Thyroid gland (tissue), 4 donors: ENCODE measurements at regions not wholly inside any gene's neighbourhood (a gene's known extent, or its start where the extent isn't known, plus 50 kb on each side); places are given as distances from the start of the nearest gene placed in this dataset.

Experiments
- DNase-seq, 2 donors: peaks; one replicate each; pipeline ENCODE4 v3.0.0-alpha.2; 2019
- H3K27ac ChIP-seq, 3 donors: fragments of 200-600 bp; sonication (generic); 1 replicate in 2 of 3; 2 replicates in 1 of 3; pipeline ENCODE4 v1.5.1; 2016 to 2019; ENCODE audit warnings: mild to moderate bottlenecking in 1 of 3, moderate library complexity in 1 of 3
- H3K27me3 ChIP-seq: fragments of 200-600 bp; sonication (generic); one replicate; pipeline ENCODE4 v1.5.1; 2019
- H3K36me3 ChIP-seq, 2 donors: fragments of 200-600 bp; sonication (generic); one replicate each; pipeline ENCODE4 v1.5.1; 2016 to 2019
- H3K4me1 ChIP-seq, 2 donors: fragments of 200-600 bp; sonication (generic); one replicate each; pipeline ENCODE4 v1.5.1; 2017 to 2019
- H3K4me3 ChIP-seq, 3 donors: fragments of 200-600 bp; sonication (generic); replicated peaks in 1 of 3; 1 replicate in 2 of 3; 2 replicates in 1 of 3; pipeline ENCODE4 v1.5.1; 2016; ENCODE audit warnings: mild to moderate bottlenecking in 1 of 3
- H3K9me3 ChIP-seq: fragments of 200-600 bp; sonication (generic); one replicate; pipeline ENCODE4 v1.5.1; 2017
- POLR2A ChIP-seq, 2 donors: fragments of 450-650 bp; IDR thresholded peaks; one replicate each; pipeline ENCODE4 v1.6.1; 2017; ENCODE audit warnings: antibody characterized with exemption in 2 of 2, mild to moderate bottlenecking in 2 of 2, moderate library complexity in 1 of 2
- whole genome bisulfite sequencing, 2 donors: methylation state at CpG; one replicate each; pipeline ENCODE4 v1.1.5; 2017; 5-methylcytosine and 5-hydroxymethylcytosine counted together
- intact Hi-C: fragments of 100-400 bp; cut with DNase I; formaldehyde crosslinking; loops from one replicate; pipeline ENCODE4 v1.15.1; 2023
- TF ChIP-seq, protein P1 (sequence below), 6 experiments: fragments of 200-600 bp in 3 of 6; fragments of 450-650 bp in 3 of 6; sonication (generic) in 3 of 6; IDR thresholded peaks; one replicate each; pipeline ENCODE4 v1.5.1; 2016 to 2019; ENCODE audit warnings: antibody characterized with exemption in 6 of 6, mild to moderate bottlenecking in 2 of 6, inconsistent platforms in 1 of 6, moderate library complexity in 1 of 6

DNA sequence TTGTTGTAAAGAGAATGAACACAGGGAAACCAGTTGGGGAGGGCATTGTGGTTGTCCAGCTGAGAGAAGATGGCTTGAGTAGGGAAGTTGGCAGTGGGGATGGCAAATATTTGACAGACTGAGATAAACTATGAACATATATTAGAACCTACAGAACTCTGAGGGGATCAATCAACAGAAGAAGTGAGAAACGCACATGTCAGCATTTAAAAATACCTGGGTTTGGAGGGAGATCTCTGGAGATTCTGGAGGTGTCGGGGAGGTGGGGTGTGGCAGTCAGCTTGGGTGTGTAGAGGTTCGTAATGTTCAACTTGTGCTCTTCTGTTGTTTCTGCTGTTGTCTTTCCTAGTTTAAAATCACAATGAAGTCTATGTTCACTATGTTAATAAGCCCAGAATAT lies 517.8 kb downstream of the AACS start:
- Histone ChIP-seq H3K27ac (no peak overlapping the region), H3K4me3 (no peak overlapping the region), H3K27me3 (no peaks in the 10 kb centered on the region), H3K9me3 (no peaks in the 10 kb centered on the region), H3K36me3 (no peaks in the 10 kb centered on the region), H3K4me1 (no peaks in the 10 kb centered on the region)
- no peak for DNase-seq
- intact Hi-C loops, result no loop called here
- WGBS, 2 donors, result 84 to 87% methylated on average over 3 of the region's 3 CpGs
- no peak for TF ChIP-seq POLR2A (IDR thresholded peaks at IDR 0.05)
- TF ChIP-seq, protein P1, sequence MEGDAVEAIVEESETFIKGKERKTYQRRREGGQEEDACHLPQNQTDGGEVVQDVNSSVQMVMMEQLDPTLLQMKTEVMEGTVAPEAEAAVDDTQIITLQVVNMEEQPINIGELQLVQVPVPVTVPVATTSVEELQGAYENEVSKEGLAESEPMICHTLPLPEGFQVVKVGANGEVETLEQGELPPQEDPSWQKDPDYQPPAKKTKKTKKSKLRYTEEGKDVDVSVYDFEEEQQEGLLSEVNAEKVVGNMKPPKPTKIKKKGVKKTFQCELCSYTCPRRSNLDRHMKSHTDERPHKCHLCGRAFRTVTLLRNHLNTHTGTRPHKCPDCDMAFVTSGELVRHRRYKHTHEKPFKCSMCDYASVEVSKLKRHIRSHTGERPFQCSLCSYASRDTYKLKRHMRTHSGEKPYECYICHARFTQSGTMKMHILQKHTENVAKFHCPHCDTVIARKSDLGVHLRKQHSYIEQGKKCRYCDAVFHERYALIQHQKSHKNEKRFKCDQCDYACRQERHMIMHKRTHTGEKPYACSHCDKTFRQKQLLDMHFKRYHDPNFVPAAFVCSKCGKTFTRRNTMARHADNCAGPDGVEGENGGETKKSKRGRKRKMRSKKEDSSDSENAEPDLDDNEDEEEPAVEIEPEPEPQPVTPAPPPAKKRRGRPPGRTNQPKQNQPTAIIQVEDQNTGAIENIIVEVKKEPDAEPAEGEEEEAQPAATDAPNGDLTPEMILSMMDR (IDR thresholded peaks at IDR 0.05), result no peak

DNA sequence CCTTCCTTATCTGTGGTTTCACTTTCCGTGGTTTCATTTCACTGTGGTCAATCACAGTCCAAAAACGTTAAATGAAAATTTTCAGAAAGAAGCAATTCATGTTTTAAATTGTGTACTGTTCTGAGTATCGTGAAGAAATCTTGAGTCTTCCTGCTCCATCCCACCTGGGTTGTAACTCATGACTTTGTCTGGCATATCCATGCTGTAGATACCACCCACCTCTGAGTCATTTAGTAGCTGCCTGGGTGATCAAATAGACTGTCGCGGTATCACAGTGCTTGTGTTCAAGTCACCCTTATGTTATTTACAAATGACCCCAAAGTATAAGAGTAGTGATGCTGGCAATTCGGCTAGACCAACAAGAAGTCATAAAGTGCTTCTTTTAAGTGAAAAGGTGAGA lies 521.2 kb downstream of the AACS start:
- Histone ChIP-seq H3K27ac (no peak overlapping the region), H3K36me3 (no peaks in the 10 kb centered on the region), H3K4me1 (no peaks in the 10 kb centered on the region), H3K9me3 (no peaks in the 10 kb centered on the region), H3K27me3 (no peaks in the 10 kb centered on the region), H3K4me3 (no peak overlapping the region)
- TF ChIP-seq, protein P1 (IDR thresholded peaks at IDR 0.05), result no peak
- TF ChIP-seq POLR2A (IDR thresholded peaks at IDR 0.05), result no peak
- intact Hi-C loops, result no loop called here
- 76 to 85% methylated on average over 6 of the region's 6 CpGs for WGBS, 2 donors
- DNase-seq, result no peak

DNA sequence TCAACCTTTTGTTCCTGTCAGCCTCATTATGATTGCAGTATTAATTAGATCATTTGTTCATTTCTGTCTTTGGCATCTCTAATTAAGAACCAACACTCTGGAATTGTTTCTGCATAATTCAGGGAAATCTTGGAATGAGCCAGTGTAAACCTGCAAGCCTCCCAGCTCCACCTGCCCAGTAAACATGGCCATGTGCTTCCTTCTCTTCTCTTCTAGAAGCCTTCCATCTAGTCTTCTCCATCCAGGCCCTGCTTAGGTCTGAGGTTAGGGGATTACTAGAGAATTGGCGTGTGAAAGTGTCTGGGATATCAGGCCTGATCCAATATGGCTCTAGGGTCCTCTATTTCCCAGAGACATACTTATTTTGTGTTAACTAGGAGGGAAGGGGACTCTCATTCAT lies 528.0 kb downstream of the AACS start:
- no peak overlapping the region for H3K4me3 ChIP-seq
- intact Hi-C loops, result no loop called here
- no peak overlapping the region for H3K27ac ChIP-seq
- H3K9me3 ChIP-seq, result no peaks in the 10 kb centered on the region
- DNase-seq, result no peak
- H3K4me1 ChIP-seq, result no peaks in the 10 kb centered on the region
- WGBS, 2 donors, result 45 to 91% methylated on average over 1 of the region's 1 CpG
- TF ChIP-seq POLR2A (IDR thresholded peaks at IDR 0.05), result no peak
- TF ChIP-seq, protein P1 (IDR thresholded peaks at IDR 0.05), result no peak
- no peaks in the 10 kb centered on the region for H3K27me3 ChIP-seq
- H3K36me3 ChIP-seq, result no peaks in the 10 kb centered on the region

DNA sequence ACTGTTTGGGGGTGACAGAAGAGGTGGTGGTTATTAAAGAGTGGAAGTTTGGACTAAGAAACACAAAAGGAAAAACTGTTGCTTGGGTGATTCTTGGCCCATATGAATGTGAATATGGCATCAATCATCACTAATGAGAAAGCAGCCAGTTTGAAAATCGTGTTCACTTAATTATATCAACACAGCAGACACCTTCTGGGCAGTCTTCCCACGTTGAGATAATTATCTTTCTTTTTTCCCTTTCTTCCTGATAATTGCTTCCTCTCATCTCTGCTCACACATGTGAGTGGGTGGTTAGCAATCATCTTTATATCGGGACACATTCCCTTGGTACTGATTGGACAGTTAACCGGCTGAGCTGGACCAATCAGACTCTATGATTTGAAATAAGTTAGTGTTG lies 539.7 kb downstream of the AACS start:
- H3K36me3 ChIP-seq, result no peaks in the 10 kb centered on the region
- 58 to 64% methylated on average over 4 of the region's 4 CpGs for whole genome bisulfite sequencing, 2 donors

DNA sequence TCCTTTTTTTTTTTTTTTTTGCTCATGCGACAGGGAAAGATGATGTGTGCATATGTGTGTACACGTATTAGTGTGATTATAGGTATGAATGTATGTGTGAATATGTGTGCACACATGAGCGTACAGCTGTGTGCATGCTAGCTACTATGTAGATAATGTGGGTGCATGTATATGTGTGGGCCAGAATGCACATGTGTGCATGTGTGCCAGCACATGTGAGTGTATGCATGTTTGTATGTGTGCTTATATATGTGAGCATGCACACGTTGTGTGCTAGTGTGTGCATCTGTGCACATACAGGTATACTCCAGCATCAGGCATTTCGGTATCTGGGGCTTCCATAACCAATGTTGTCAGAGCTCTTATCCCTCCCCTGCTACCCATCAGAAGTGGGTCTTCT lies 541.1 kb downstream of the AACS start:
- H3K4me1 ChIP-seq, result no peaks in the 10 kb centered on the region
- intact Hi-C loops, result no loop called here
- no peak for DNase-seq
- no peak overlapping the region for H3K4me3 ChIP-seq
- H3K9me3 ChIP-seq, result no peaks in the 10 kb centered on the region
- H3K36me3 ChIP-seq, result no peaks in the 10 kb centered on the region
- H3K27ac ChIP-seq, result no peak overlapping the region
- no peaks in the 10 kb centered on the region for H3K27me3 ChIP-seq
- TF ChIP-seq, protein P1 (IDR thresholded peaks at IDR 0.05), result no peak
- TF ChIP-seq POLR2A (IDR thresholded peaks at IDR 0.05), result no peak
- WGBS, 2 donors, result 95% methylated on average over 5 of the region's 5 CpGs

More for the DNA sequence above, 539.7 kb downstream of the AACS start:
- H3K9me3 ChIP-seq, result no peaks in the 10 kb centered on the region
- H3K4me1 ChIP-seq, result no peaks in the 10 kb centered on the region
- H3K27ac ChIP-seq, result no peak overlapping the region
- TF ChIP-seq POLR2A (IDR thresholded peaks at IDR 0.05), result no peak
- TF ChIP-seq, protein P1 (IDR thresholded peaks at IDR 0.05), result no peak
- no peak overlapping the region for H3K4me3 ChIP-seq
- no peak for DNase-seq
- intact Hi-C loops, result no loop called here
- H3K27me3 ChIP-seq, result no peaks in the 10 kb centered on the region
